Tibial nerve (tissue), 4 donors: ENCODE measurements at regions not wholly inside any gene's neighbourhood (a gene's known extent, or its start where the extent isn't known, plus 50 kb on each side); places are given as distances from the start of the nearest gene placed in this dataset.
"Not testable (repeated sequence)": the region's sequence is repeated elsewhere in the genome, so short reads cannot be mapped to it uniquely, and the experiment has no call there.

Experiments
- EP300 ChIP-seq, 2 donors: sonication (generic); formaldehyde crosslinking; IDR thresholded peaks; one replicate each; pipeline ENCODE4 v1.6.1; 2017; ENCODE audit warnings: antibody characterized with exemption in 2 of 2, mild to moderate bottlenecking in 1 of 2
- POLR2A ChIP-seq, 2 donors: fragments of 450-650 bp; IDR thresholded peaks; one replicate each; pipeline ENCODE4 v1.6.1; 2017; ENCODE audit warnings: antibody characterized with exemption in 2 of 2, mild to moderate bottlenecking in 2 of 2, moderate library complexity in 2 of 2
- TF ChIP-seq, protein P1 (sequence below), 5 experiments: fragments of 200-600 bp in 3 of 5; fragments of 450-650 bp in 2 of 5; sonication (generic) in 3 of 5; IDR thresholded peaks; one replicate each; pipeline ENCODE4 v1.5.1; 2016 to 2019; ENCODE audit warnings: antibody characterized with exemption in 5 of 5, mild to moderate bottlenecking in 3 of 5, moderate library complexity in 2 of 5

DNA sequence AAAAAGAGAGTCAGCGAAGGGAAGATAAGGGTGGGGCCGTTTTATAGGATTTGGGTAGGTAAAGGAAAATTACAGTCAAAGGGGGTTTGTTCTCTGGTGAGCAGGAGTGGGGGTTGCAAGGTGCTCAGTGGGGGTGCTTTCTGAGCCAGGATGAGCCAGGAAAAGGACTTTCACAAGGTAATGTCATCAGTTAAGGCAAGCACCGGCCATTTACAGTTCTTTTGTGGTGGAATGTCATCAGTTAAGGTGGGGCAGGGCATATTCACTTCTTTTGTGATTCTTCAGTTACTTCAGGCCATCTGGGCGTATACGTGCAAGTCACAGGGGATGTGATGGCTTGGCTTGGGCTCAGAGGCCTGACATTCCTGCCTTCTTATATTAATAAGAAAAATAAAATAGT lies 118.6 kb downstream of the TLR5 start:
- TF ChIP-seq, protein P1, sequence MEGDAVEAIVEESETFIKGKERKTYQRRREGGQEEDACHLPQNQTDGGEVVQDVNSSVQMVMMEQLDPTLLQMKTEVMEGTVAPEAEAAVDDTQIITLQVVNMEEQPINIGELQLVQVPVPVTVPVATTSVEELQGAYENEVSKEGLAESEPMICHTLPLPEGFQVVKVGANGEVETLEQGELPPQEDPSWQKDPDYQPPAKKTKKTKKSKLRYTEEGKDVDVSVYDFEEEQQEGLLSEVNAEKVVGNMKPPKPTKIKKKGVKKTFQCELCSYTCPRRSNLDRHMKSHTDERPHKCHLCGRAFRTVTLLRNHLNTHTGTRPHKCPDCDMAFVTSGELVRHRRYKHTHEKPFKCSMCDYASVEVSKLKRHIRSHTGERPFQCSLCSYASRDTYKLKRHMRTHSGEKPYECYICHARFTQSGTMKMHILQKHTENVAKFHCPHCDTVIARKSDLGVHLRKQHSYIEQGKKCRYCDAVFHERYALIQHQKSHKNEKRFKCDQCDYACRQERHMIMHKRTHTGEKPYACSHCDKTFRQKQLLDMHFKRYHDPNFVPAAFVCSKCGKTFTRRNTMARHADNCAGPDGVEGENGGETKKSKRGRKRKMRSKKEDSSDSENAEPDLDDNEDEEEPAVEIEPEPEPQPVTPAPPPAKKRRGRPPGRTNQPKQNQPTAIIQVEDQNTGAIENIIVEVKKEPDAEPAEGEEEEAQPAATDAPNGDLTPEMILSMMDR (IDR thresholded peaks at IDR 0.05), result not testable (repeated sequence)
- not testable (repeated sequence) for TF ChIP-seq POLR2A, EP300 (IDR thresholded peaks at IDR 0.05)
